HK-2 (cell line): ENCODE measurements at regions not wholly inside any gene's neighbourhood (a gene's known extent, or its start where the extent isn't known, plus 50 kb on each side); places are given as distances from the start of the nearest gene placed in this dataset.
"Not testable (repeated sequence)": the region's sequence is repeated elsewhere in the genome, so short reads cannot be mapped to it uniquely, and the experiment has no call there.

Experiments
- DNase-seq: peaks from one replicate; pipeline ENCODE4 v3.0.0-alpha.2; 2018; ENCODE audit not compliant: unreplicated experiment

- no peak for DNase-seq
Observed at GRCh38 chr20:19026121-19026878, 186.1 kb upstream of the SLC24A3 start.

- no peak for DNase-seq
Observed at GRCh38 chr20:19026901-19027644, 185.4 kb upstream of the SLC24A3 start.

- DNase-seq = no peak
Observed at GRCh38 chr20:19027971-19028370, 184.5 kb upstream of the SLC24A3 start.

- no peak for DNase-seq
Observed at GRCh38 chr20:19041787-19042186, 170.7 kb upstream of the SLC24A3 start.

GRCh38 chr20:19045371-19045770, 167.1 kb upstream of the SLC24A3 start:
- no peak for DNase-seq

GRCh38 chr20:19047040-19047950, 165.1 kb upstream of the SLC24A3 start:
- DNase-seq = no peak

- DNase-seq = no peak
Observed at GRCh38 chr20:19047951-19048296, 164.5 kb upstream of the SLC24A3 start.

- no peak for DNase-seq
Observed at GRCh38 chr20:19048995-19049501, 163.4 kb upstream of the SLC24A3 start.

- no peak for DNase-seq
Observed at GRCh38 chr20:19049514-19049913, 162.9 kb upstream of the SLC24A3 start.

- no peak for DNase-seq
Observed at GRCh38 chr20:19056909-19057308, 155.5 kb upstream of the SLC24A3 start.

GRCh38 chr20:19064788-19065187, 147.7 kb upstream of the SLC24A3 start:
- not testable (repeated sequence) for DNase-seq

GRCh38 chr20:19067986-19068385, 144.5 kb upstream of the SLC24A3 start:
- DNase-seq = no peak

- no peak for DNase-seq
Observed at GRCh38 chr20:19070026-19070425, 142.4 kb upstream of the SLC24A3 start.

- no peak for DNase-seq
Observed at GRCh38 chr20:19070681-19071445, 141.6 kb upstream of the SLC24A3 start.

- no peak for DNase-seq
Observed at GRCh38 chr20:19071446-19071725, 141.1 kb upstream of the SLC24A3 start.

- DNase-seq = no peak
Observed at GRCh38 chr20:19071902-19072498, 140.4 kb upstream of the SLC24A3 start.

- DNase-seq = no peak
Observed at GRCh38 chr20:19072988-19073387, 139.5 kb upstream of the SLC24A3 start.

- DNase-seq = no peak
Observed at GRCh38 chr20:19073584-19074218, 138.7 kb upstream of the SLC24A3 start.

GRCh38 chr20:19074356-19074755, 138.1 kb upstream of the SLC24A3 start:
- no peak for DNase-seq

GRCh38 chr20:19074828-19075516, 137.5 kb upstream of the SLC24A3 start:
- DNase-seq = no peak
